Stomach (tissue), 8 donors: ENCODE measurements at regions not wholly inside any gene's neighbourhood (a gene's known extent, or its start where the extent isn't known, plus 50 kb on each side); places are given as distances from the start of the nearest gene placed in this dataset.

Experiments
- DNase-seq, 2 donors: peaks; one replicate each; pipeline versions ENCODE4 v3.0.0 to v3.0.0-alpha.2; 2013 to 2019
- H3K27ac ChIP-seq, 5 donors: fragments of 200-600 bp in 4 of 5; sonication (generic) in 4 of 5; one replicate each; pipeline ENCODE4 v1.5.1; 2013 to 2019; ENCODE audit warnings: mild to moderate bottlenecking in 1 of 5, moderate library complexity in 1 of 5
- H3K27me3 ChIP-seq, 3 donors: fragments of 200-600 bp; sonication (generic); one replicate each; pipeline ENCODE4 v1.5.1; 2017 to 2019; ENCODE audit warnings: mixed run types in 1 of 3
- H3K36me3 ChIP-seq, 4 donors: fragments of 200-600 bp; sonication (generic); 1 replicate in 3 of 4; 2 replicates in 1 of 4; pipeline ENCODE4 v1.5.1; 2016 to 2019
- H3K4me1 ChIP-seq, 4 donors: fragments of 200-600 bp; sonication (generic); one replicate each; pipeline ENCODE4 v1.5.1; 2016 to 2019
- H3K4me3 ChIP-seq, 4 donors: fragments of 200-600 bp; sonication (generic) in 3 of 4; one replicate each; pipeline ENCODE4 v1.5.1; 2016 to 2019; ENCODE audit warnings: mild to moderate bottlenecking in 1 of 4
- H3K9me3 ChIP-seq, 4 donors: fragments of 200-600 bp; sonication (generic); one replicate each; pipeline ENCODE4 v1.5.1; 2016 to 2019
- CTCF ChIP-seq, 7 experiments: fragments of 450-650 bp in 4 of 7; fragments of 200-600 bp in 3 of 7; sonication (generic) in 3 of 7; IDR thresholded peaks; one replicate each; pipeline ENCODE4 v1.5.1; 2016 to 2019; ENCODE audit warnings: antibody characterized with exemption in 7 of 7, control low read depth in 2 of 7, mild to moderate bottlenecking in 1 of 7
- EP300 ChIP-seq: sonication (generic); formaldehyde crosslinking; IDR thresholded peaks from one replicate; pipeline ENCODE4 v1.6.1; 2017; ENCODE audit warnings: antibody characterized with exemption
- POLR2A ChIP-seq, 4 donors: fragments of 450-650 bp; IDR thresholded peaks; one replicate each; pipeline ENCODE4 v1.6.1; 2016; ENCODE audit warnings: antibody characterized with exemption in 4 of 4, control low read depth in 2 of 4, mild to moderate bottlenecking in 1 of 4, moderate library complexity in 1 of 4
- POLR2AphosphoS5 ChIP-seq, 3 donors: sonication (generic); formaldehyde crosslinking; IDR thresholded peaks; one replicate each; pipeline ENCODE4 v1.6.1; 2016; ENCODE audit warnings: antibody characterized with exemption in 3 of 3
- WGBS, 5 donors: extraction: QIAGEN DNeasy Blood & Tissue Kit in 3 of 5; methylation state at CpG; one replicate each; pipeline versions ENCODE4 v1.1.5 to v1.1.7; 2013 to 2018; 5-methylcytosine and 5-hydroxymethylcytosine counted together
- intact Hi-C: fragments of 100-400 bp; cut with DNase I; formaldehyde crosslinking; loops from one replicate; pipeline ENCODE4 v1.15.1; 2023; ENCODE audit warnings: low total_unique reads
- donor health status: healthy with polysubstance abuse.
- donor health status: Bipolar disorder and iron deficiency.
- donor health status: healthy.

GRCh38 chr13:79915114-79915811, 425.7 kb downstream of the SPRY2 start:
- Histone ChIP-seq H3K27me3 (no peaks in the 10 kb centered on the region), H3K4me1 (no peaks in the 10 kb centered on the region), H3K36me3 (no peaks in the 10 kb centered on the region), H3K4me3 (no peak overlapping the region), H3K9me3 (no peaks in the 10 kb centered on the region), H3K27ac (no peak overlapping the region)
- 73 to 91% (median 85%) methylated on average over 7 of the region's 7 CpGs for WGBS, 5 donors
- intact Hi-C loops: no loop called here
- DNase-seq: peak in 1 of 2 donors; percentile 12
- TF ChIP-seq CTCF (IDR thresholded peaks at IDR 0.05) (no peak), POLR2AphosphoS5 (IDR thresholded peaks at IDR 0.05) (no peak), EP300 (no peak), POLR2A (IDR thresholded peaks at IDR 0.05) (no peak)

- Histone ChIP-seq H3K4me1 (no peaks in the 10 kb centered on the region), H3K27ac (no peak overlapping the region), H3K36me3 (no peaks in the 10 kb centered on the region), H3K4me3 (no peak overlapping the region), H3K27me3 (no peaks in the 10 kb centered on the region), H3K9me3 (no peaks in the 10 kb centered on the region)
- no peak for DNase-seq
- intact Hi-C loops: no loop called here
- 90 to 99% (median 97%) methylated on average over 1 of the region's 1 CpG for WGBS, 5 donors
- TF ChIP-seq POLR2A (IDR thresholded peaks at IDR 0.05): no peak
- no peak for TF ChIP-seq EP300
- TF ChIP-seq CTCF (IDR thresholded peaks at IDR 0.05): no peak
- no peak for TF ChIP-seq POLR2AphosphoS5 (IDR thresholded peaks at IDR 0.05)
These were observed 427.6 kb downstream of the SPRY2 start for GRCh38 chr13:79913141-79913827.

- Histone ChIP-seq H3K27me3 (no peaks in the 10 kb centered on the region), H3K4me1 (no peaks in the 10 kb centered on the region), H3K9me3 (no peaks in the 10 kb centered on the region), H3K4me3 (no peak overlapping the region), H3K36me3 (no peaks in the 10 kb centered on the region), H3K27ac (no peak overlapping the region)
- no peak for TF ChIP-seq POLR2A (IDR thresholded peaks at IDR 0.05)
- TF ChIP-seq CTCF (IDR thresholded peaks at IDR 0.05): no peak
- TF ChIP-seq EP300: no peak
- TF ChIP-seq POLR2AphosphoS5 (IDR thresholded peaks at IDR 0.05): no peak
- no peak for DNase-seq
- intact Hi-C loops: no loop called here
- WGBS, 5 donors: 67 to 96% (median 93%) methylated on average over 3 of the region's 3 CpGs
These were observed 428.5 kb downstream of the SPRY2 start for GRCh38 chr13:79912403-79912802.

GRCh38 chr13:79910875-79911540, 429.9 kb downstream of the SPRY2 start:
- Histone ChIP-seq H3K4me3 (no peak overlapping the region), H3K27me3 (no peaks in the 10 kb centered on the region), H3K36me3 (no peaks in the 10 kb centered on the region), H3K27ac (no peak overlapping the region), H3K9me3 (no peaks in the 10 kb centered on the region), H3K4me1 (no peaks in the 10 kb centered on the region)
- DNase-seq: peak in 1 of 2 donors; percentile 10
- TF ChIP-seq POLR2AphosphoS5 (IDR thresholded peaks at IDR 0.05): no peak
- TF ChIP-seq POLR2A (IDR thresholded peaks at IDR 0.05): no peak
- TF ChIP-seq CTCF (IDR thresholded peaks at IDR 0.05): no peak
- 67 to 83% (median 80%) methylated on average over 5 of the region's 5 CpGs for WGBS, 5 donors
- intact Hi-C loops: no loop called here
